ENCODE measurements at regions not wholly inside any gene's neighbourhood (a gene's known extent, or its start where the extent isn't known, plus 50 kb on each side); places are given as distances from the start of the nearest gene placed in this dataset.

DNA sequence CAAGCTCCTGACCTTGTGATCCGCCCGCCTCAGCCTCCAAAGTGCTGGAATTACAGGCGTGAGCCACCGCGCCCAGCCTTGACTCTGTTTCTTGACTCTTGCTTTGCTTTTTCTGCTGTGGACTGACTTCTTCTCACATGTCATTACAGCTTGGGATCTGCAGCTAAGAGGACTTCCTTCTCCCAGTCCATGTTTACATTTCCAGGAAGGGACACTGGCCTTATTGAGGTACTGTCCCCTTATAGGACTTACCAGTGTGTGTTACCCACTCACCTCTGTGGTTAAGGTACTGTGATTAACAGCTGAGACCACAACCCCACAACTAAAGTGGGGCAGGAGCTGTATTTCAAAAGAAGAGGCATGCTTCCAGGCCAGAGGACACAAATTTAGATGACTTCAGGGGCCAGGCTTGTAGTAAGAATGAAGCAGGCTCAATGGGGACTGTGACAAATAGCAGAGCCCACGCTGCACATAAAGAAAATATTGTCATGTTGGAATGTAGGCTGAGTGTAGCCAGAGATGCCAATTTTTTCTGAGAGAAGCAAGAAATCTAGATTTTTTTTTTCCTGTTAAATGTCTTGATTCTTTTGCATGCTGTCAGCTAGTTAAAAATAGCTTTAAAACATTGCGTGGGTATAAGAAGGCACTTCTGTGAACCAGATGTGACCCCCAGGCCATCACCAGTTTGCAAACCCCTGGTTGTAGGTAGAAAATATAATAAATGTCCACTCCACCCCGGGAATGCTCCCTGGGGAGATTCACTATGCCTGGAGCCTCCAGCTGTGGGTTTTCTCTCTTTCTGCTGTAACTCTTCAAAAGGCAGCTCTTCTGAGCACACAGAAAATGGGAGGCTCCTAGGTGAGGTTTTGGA is 75.0 kb downstream of the PTPDC1 start:
- Histone ChIP-seq H3K27ac (ENCODE audit: insufficient read depth, low read length, poor library complexity, severe bottlenecking) (no peak overlapping the region), H3K9me3 (ENCODE audit: control insufficient read depth, low read length) (no peaks in the 10 kb centered on the region), H3K36me3 (ENCODE audit: control insufficient read depth, insufficient read depth, low read length) (no peaks in the 10 kb centered on the region), H3K27me3 (replicated peaks; ENCODE audit: control insufficient read depth, insufficient read depth, low read length, poor library complexity, severe bottlenecking) (no peaks in the 10 kb centered on the region), H3K4me1 (ENCODE audit: control insufficient read depth, insufficient read depth, low read length, poor library complexity, severe bottlenecking) (no peaks in the 10 kb centered on the region), H3K4me3 (ENCODE audit: insufficient read depth, low read depth, low read length, poor library complexity, severe bottlenecking) (no peak overlapping the region)
- no peak for DNase-seq

DNA sequence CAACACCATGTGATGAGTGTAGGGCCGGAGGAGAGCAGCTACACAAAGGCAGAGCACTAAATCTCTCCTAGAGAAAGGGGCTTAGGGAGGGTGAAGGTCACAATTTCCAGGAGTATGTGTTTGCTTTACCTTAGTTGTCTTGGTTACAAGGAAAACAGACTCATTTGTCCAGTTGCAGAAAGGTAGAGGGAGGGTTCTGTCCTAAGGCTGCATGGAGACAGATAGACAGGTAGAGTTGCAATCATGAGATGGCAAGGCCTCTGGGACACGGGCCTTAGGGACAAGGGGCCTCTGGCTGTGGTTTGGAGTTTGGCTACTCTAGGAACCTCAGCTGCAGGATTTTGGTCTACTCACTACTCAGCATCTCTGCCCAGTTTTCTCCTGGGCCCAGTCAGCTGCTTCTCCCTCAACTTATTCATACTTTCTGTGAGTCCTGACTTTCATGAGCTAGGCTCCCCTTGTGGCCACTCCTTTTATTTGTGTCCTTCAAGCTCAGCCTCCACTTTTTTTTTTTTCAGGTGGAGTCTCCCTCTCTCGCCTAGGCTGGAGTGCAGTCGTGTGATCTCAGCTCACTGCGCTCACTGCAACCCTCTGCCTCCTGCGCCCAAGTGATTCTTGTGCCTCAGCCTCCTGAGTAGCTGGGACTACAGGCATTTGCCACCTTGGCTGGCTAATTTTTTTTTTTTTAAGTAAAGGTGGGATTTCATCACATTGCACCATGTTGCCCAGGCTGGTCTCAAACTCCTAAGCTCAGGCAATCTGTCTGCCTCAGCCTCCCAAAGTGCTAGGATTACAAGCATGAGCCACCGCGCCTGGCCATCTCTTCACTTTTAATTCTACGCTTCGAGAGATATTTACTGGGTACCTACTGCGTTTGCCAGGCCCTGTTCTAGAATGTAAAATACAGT is 76.6 kb downstream of the PTPDC1 start:
- no peaks in the 10 kb centered on the region for H3K4me1 ChIP-seq (ENCODE audit: control insufficient read depth, insufficient read depth, low read length, poor library complexity, severe bottlenecking)
- DNase-seq, result no peak

DNA sequence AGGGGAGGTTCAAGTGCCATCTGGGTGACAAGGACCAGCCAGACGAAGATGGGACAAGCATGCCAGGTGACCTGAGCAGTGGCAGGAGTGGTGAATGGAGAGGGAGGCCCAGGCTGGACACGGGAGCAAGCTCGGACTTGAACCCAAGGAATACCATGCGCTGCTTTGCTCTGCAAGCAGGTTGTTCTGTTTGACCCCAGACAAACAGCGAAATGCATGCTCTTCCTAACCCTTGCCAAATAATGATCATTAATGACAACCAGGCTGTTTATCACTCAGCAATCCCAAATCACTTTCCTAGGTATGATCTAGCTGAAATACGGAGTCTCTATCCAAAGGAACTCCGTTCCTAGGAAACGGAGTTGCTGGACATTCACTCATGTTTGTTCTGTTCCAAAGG is 77.4 kb downstream of the PTPDC1 start:
- Histone ChIP-seq H3K27ac (ENCODE audit: insufficient read depth, low read length, poor library complexity, severe bottlenecking) (no peak overlapping the region), H3K27me3 (replicated peaks; ENCODE audit: control insufficient read depth, insufficient read depth, low read length, poor library complexity, severe bottlenecking) (no peaks in the 10 kb centered on the region), H3K4me1 (ENCODE audit: control insufficient read depth, insufficient read depth, low read length, poor library complexity, severe bottlenecking) (no peaks in the 10 kb centered on the region), H3K36me3 (ENCODE audit: control insufficient read depth, insufficient read depth, low read length) (no peaks in the 10 kb centered on the region), H3K4me3 (ENCODE audit: insufficient read depth, low read depth, low read length, poor library complexity, severe bottlenecking) (no peak overlapping the region), H3K9me3 (ENCODE audit: control insufficient read depth, low read length) (no peaks in the 10 kb centered on the region)
- DNase-seq, result no peak

More for the DNA sequence above, 76.6 kb downstream of the PTPDC1 start:
- Histone ChIP-seq H3K27me3 (replicated peaks; ENCODE audit: control insufficient read depth, insufficient read depth, low read length, poor library complexity, severe bottlenecking) (no peaks in the 10 kb centered on the region), H3K27ac (ENCODE audit: insufficient read depth, low read length, poor library complexity, severe bottlenecking) (no peak overlapping the region), H3K36me3 (ENCODE audit: control insufficient read depth, insufficient read depth, low read length) (no peaks in the 10 kb centered on the region), H3K9me3 (ENCODE audit: control insufficient read depth, low read length) (no peaks in the 10 kb centered on the region), H3K4me3 (ENCODE audit: insufficient read depth, low read depth, low read length, poor library complexity, severe bottlenecking) (no peak overlapping the region)

DNA sequence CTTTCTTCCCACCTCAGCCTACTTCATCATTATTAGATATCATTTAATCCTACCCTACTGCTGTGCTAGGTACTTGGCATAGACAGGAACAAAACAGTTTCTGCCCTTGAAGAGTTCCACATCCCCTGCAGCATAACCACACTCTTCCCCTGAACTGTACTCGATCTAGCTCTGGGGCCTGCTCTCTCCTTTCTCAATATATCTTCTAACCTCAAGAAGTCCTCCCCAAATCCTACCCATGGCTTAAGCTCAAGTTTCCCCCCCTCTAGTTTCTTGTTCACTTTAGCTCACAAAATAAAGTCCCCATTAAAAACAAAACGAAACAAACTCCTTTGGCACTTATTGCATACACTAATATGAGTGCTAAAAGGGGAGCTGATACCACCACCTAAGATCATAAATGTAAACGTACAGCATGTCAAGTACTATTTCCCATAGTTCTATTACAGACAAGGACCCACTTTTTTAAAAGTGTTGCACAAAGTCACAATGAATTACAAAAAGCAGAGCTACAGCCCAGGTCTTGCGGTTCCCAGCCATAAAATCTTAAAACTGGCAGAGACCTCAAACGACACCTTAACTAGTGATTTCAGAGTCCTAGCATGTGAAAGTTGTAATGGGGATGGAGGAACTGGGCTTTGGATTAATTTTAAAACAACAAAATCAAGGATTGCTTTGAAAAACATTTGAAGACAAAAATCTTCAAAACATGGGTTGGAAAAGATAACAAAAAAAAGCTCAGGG is 80.7 kb downstream of the PTPDC1 start:
- no peak overlapping the region for H3K27ac ChIP-seq (ENCODE audit: insufficient read depth, low read length, poor library complexity, severe bottlenecking)

DNA sequence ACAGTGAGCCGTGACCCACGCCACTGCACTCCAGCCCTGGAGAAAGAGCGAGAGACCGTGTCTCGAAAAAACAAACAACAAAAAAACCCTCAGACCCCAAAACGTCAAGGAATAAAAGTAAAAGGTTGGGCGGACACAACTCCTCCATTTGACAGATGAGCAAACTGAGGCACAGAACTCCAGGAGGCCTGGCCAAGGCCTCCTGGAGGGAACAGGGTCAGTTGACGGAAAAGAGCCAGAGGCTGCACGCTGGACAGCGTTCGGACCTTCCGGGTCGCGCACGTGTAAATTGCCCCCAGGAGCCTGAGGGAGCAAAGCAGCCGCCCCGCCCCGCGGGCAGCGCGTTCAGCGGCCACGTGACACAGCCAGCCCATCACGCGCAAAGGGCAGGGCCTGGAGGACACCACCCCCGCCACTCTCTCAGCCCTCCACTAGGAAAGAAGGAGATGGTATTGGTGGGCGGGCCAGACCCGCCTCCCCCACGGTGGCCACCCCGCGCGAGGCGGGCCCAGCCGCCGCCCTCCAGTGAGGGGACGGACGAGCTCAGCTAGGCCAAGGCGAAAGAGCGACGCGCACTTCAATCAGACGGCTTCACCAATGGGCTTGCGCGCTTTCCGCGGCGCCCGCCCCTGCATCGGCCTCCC is 81.5 kb downstream of the PTPDC1 start:
- no peaks in the 10 kb centered on the region for H3K9me3 ChIP-seq (ENCODE audit: control insufficient read depth, low read length)
- peaks cover 12% of the 10 kb centered on the region for H3K4me1 ChIP-seq (ENCODE audit: control insufficient read depth, insufficient read depth, low read length, poor library complexity, severe bottlenecking)
- H3K4me3 ChIP-seq (ENCODE audit: insufficient read depth, low read depth, low read length, poor library complexity, severe bottlenecking), result peak overlapping the region; percentile 15
- DNase-seq, result peak; percentile 94 to 98 (median 96)
- H3K36me3 ChIP-seq (ENCODE audit: control insufficient read depth, insufficient read depth, low read length), result no peaks in the 10 kb centered on the region
- peak overlapping the region; percentile 97 for H3K27ac ChIP-seq (ENCODE audit: insufficient read depth, low read length, poor library complexity, severe bottlenecking)
- no peaks in the 10 kb centered on the region for H3K27me3 ChIP-seq (replicated peaks; ENCODE audit: control insufficient read depth, insufficient read depth, low read length, poor library complexity, severe bottlenecking)

More for the DNA sequence above, 80.7 kb downstream of the PTPDC1 start:
- no peaks in the 10 kb centered on the region for H3K27me3 ChIP-seq (replicated peaks; ENCODE audit: control insufficient read depth, insufficient read depth, low read length, poor library complexity, severe bottlenecking)
- DNase-seq, result no peak
- no peaks in the 10 kb centered on the region for H3K9me3 ChIP-seq (ENCODE audit: control insufficient read depth, low read length)
- H3K4me3 ChIP-seq (ENCODE audit: insufficient read depth, low read depth, low read length, poor library complexity, severe bottlenecking), result no peak overlapping the region
- H3K36me3 ChIP-seq (ENCODE audit: control insufficient read depth, insufficient read depth, low read length), result no peaks in the 10 kb centered on the region
- H3K4me1 ChIP-seq (ENCODE audit: control insufficient read depth, insufficient read depth, low read length, poor library complexity, severe bottlenecking), result peaks cover 12% of the 10 kb centered on the region

DNA sequence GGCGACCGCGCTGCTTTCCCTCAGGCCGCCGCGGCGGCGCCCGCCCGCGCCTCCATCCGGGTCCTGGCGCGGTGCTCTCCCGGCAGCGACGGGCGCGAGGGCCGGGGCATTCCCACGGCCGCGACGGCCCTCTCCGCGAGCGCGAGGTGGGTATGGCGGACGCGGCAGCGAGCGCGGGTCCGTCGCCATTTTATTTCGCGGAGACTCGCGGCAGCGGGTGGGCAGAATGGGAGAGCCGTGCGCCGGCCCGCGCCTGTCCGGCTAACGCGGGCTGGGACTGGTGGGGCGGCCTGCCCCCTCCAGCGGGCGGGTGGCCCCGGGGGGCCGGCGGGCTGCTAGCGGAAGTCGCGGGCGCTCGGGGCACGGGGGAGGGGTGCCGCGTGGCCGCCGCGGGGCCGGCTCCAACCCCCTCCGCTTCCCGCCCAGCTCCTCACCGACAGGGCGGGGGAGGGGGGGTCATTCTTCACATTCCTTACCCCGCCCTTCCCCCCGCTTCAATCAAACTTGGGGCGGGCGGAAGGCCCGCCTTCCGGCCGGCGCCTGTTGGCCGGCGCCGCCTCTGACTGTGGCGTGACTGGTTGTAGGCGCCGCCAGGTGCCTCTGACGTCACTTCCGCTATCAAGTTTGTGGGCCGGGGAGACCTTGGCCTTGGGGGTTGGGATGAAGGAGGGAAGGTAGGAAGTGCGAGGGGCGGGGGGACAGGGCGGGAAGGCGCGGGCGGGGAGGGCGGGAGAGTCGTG is 82.1 kb downstream of the PTPDC1 start:
- peak; percentile 91 to 95 (median 93) for DNase-seq
- no peaks in the 10 kb centered on the region for H3K36me3 ChIP-seq (ENCODE audit: control insufficient read depth, insufficient read depth, low read length)
- H3K9me3 ChIP-seq (ENCODE audit: control insufficient read depth, low read length), result no peaks in the 10 kb centered on the region
- H3K4me3 ChIP-seq (ENCODE audit: insufficient read depth, low read depth, low read length, poor library complexity, severe bottlenecking), result peak overlapping the region; percentile 78
- H3K27ac ChIP-seq (ENCODE audit: insufficient read depth, low read length, poor library complexity, severe bottlenecking), result peak overlapping the region; percentile 97
- H3K4me1 ChIP-seq (ENCODE audit: control insufficient read depth, insufficient read depth, low read length, poor library complexity, severe bottlenecking), result peaks cover 12% of the 10 kb centered on the region
- no peaks in the 10 kb centered on the region for H3K27me3 ChIP-seq (replicated peaks; ENCODE audit: control insufficient read depth, insufficient read depth, low read length, poor library complexity, severe bottlenecking)

DNA sequence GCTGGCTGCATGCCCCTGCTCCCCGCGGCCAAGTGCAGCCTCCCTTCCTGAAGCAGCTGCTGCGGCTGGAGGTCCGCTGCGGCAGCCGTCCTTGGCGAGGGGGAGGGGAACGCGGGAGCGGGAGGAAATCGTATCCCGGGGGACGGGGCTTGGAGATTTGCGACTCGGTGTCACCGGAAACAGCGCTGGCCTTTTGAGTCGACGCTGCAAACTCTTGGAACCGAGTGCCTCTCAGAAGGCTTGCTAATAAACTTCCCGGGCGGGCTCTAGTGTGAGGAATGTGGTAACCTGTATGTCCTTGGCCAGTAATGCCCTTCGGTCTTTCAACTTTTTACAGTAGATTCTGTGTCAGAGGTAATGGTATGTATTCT is 82.7 kb downstream of the PTPDC1 start:
- peak overlapping the region; percentile 78 for H3K4me3 ChIP-seq (ENCODE audit: insufficient read depth, low read depth, low read length, poor library complexity, severe bottlenecking)
- peaks cover 12% of the 10 kb centered on the region for H3K4me1 ChIP-seq (ENCODE audit: control insufficient read depth, insufficient read depth, low read length, poor library complexity, severe bottlenecking)
- peak overlapping the region; percentile 97 for H3K27ac ChIP-seq (ENCODE audit: insufficient read depth, low read length, poor library complexity, severe bottlenecking)
- H3K36me3 ChIP-seq (ENCODE audit: control insufficient read depth, insufficient read depth, low read length), result no peaks in the 10 kb centered on the region
- no peak for DNase-seq
- H3K9me3 ChIP-seq (ENCODE audit: control insufficient read depth, low read length), result no peaks in the 10 kb centered on the region
- H3K27me3 ChIP-seq (replicated peaks; ENCODE audit: control insufficient read depth, insufficient read depth, low read length, poor library complexity, severe bottlenecking), result no peaks in the 10 kb centered on the region

DNA sequence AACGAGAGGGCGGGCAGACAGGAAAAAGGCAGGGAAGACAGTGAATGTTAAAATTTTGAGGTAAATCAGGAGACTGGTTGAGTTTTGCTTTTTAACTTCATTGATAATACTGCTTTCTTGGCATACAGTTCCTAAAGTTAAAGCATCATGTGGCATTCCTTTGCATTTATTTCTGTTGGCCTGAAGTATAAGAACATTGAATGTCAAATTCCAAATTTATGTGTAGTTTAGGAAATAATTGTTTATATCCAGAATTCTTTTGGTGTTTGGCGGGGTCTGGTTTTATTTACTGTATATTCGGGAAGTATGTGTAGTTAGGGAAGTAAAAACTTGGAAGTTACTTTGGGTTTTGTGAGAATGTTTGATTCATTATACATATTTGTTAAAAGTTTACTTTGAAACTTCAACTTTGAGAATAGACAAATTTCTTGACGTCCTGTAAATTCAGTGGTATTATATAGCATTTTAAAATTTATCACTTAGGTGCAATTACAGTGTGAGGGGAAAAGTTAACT is 83.2 kb downstream of the PTPDC1 start:
- Histone ChIP-seq H3K9me3 (ENCODE audit: control insufficient read depth, low read length) (no peaks in the 10 kb centered on the region), H3K36me3 (ENCODE audit: control insufficient read depth, insufficient read depth, low read length) (no peaks in the 10 kb centered on the region), H3K27ac (ENCODE audit: insufficient read depth, low read length, poor library complexity, severe bottlenecking) (peak overlapping the region; percentile 97), H3K4me3 (ENCODE audit: insufficient read depth, low read depth, low read length, poor library complexity, severe bottlenecking) (peak overlapping the region; percentile 78), H3K27me3 (replicated peaks; ENCODE audit: control insufficient read depth, insufficient read depth, low read length, poor library complexity, severe bottlenecking) (no peaks in the 10 kb centered on the region), H3K4me1 (ENCODE audit: control insufficient read depth, insufficient read depth, low read length, poor library complexity, severe bottlenecking) (peaks cover 12% of the 10 kb centered on the region)
- DNase-seq, result no peak
